G401 (cell line): ENCODE measurements at regions not wholly inside any gene's neighbourhood (a gene's known extent, or its start where the extent isn't known, plus 50 kb on each side); places are given as distances from the start of the nearest gene placed in this dataset.

ENCODE experiments used
- DNase-seq: peaks from one replicate; pipeline ENCODE4 v3.0.0-alpha.2; 2015; ENCODE audit warnings: low spot score
- in situ Hi-C: cut with HindIII; loops from 2 replicates; pipeline ENCODE4 v1.10.0; 2016; ENCODE audit warnings: low sequenced_read_pairs, mixed read lengths

- in situ Hi-C loops, result no loop called here
Measured at GRCh38 chr2:146873056-146873455, 971.8 kb upstream of the ACVR2A start.

GRCh38 chr2:146870691-146871090 is 974.1 kb upstream of the ACVR2A start:
- no peak for DNase-seq
- in situ Hi-C loops, result no loop called here

More at GRCh38 chr2:146873056-146873455, 971.8 kb upstream of the ACVR2A start:
- no peak for DNase-seq

GRCh38 chr2:146869328-146869727 is 975.5 kb upstream of the ACVR2A start:
- in situ Hi-C loops, result no loop called here
- DNase-seq, result no peak

GRCh38 chr2:146868051-146868450 is 976.8 kb upstream of the ACVR2A start:
- no peak for DNase-seq
- in situ Hi-C loops, result no loop called here

GRCh38 chr2:146867477-146867986 is 977.3 kb upstream of the ACVR2A start:
- in situ Hi-C loops, result no loop called here
- no peak for DNase-seq

GRCh38 chr2:146853741-146854444 is 990.9 kb upstream of the ACVR2A start:
- in situ Hi-C loops, result no loop called here
- DNase-seq, result no peak

GRCh38 chr2:146852661-146853060 is 992.2 kb upstream of the ACVR2A start:
- DNase-seq, result no peak
- in situ Hi-C loops, result no loop called here

- no peak for DNase-seq
- in situ Hi-C loops, result no loop called here
Measured at GRCh38 chr2:146850746-146851145, 994.1 kb upstream of the ACVR2A start.

GRCh38 chr2:146847846-146848245 is 997.0 kb upstream of the ACVR2A start:
- in situ Hi-C loops, result no loop called here
- DNase-seq, result no peak

- in situ Hi-C loops, result no loop called here
- DNase-seq, result no peak
Measured at GRCh38 chr2:146844226-146844990, 1000.4 kb upstream of the ACVR2A start.

- in situ Hi-C loops, result no loop called here
Measured at GRCh38 chr2:146837857-146838256, 1007.0 kb upstream of the ACVR2A start.

GRCh38 chr2:146826388-146826787 is 1018.4 kb upstream of the ACVR2A start:
- in situ Hi-C loops, result no loop called here
- DNase-seq, result no peak

More at GRCh38 chr2:146837857-146838256, 1007.0 kb upstream of the ACVR2A start:
- no peak for DNase-seq

- in situ Hi-C loops, result no loop called here
- DNase-seq, result no peak
Measured at GRCh38 chr2:146821836-146822316, 1023.0 kb upstream of the ACVR2A start.

- DNase-seq, result no peak
- in situ Hi-C loops, result no loop called here
Measured at GRCh38 chr2:146820672-146821071, 1024.2 kb upstream of the ACVR2A start.

GRCh38 chr2:146818122-146818521 is 1026.7 kb upstream of the ACVR2A start:
- no peak for DNase-seq
- in situ Hi-C loops, result no loop called here

- in situ Hi-C loops, result no loop called here
- no peak for DNase-seq
Measured at GRCh38 chr2:146817613-146818012, 1027.2 kb upstream of the ACVR2A start.

GRCh38 chr2:146814971-146815370 is 1029.9 kb upstream of the ACVR2A start:
- DNase-seq, result no peak
- in situ Hi-C loops, result no loop called here

- in situ Hi-C loops, result no loop called here
Measured at GRCh38 chr2:146807568-146808168, 1037.2 kb upstream of the ACVR2A start.

GRCh38 chr2:146806364-146807005 is 1038.3 kb upstream of the ACVR2A start:
- in situ Hi-C loops, result no loop called here
- no peak for DNase-seq

More at GRCh38 chr2:146807568-146808168, 1037.2 kb upstream of the ACVR2A start:
- DNase-seq, result no peak
